DND-41 (cell line): ENCODE measurements at regions not wholly inside any gene's neighbourhood (a gene's known extent, or its start where the extent isn't known, plus 50 kb on each side); places are given as distances from the start of the nearest gene placed in this dataset.

ENCODE experiments used
- ATAC-seq: fragments of 200-7000 bp; cut with Tn5 transposase; 3 replicates; pipeline ENCODE4 v1.9.1; 2021; ENCODE audit warnings: low read depth; ENCODE audit not compliant: insufficient read depth
- DNase-seq: peaks from one replicate; pipeline ENCODE4 v3.0.0-alpha.2; 2020
- H2AFZ ChIP-seq: 2 replicates; pipeline ENCODE4 v1.6.0; 2012; ENCODE audit warnings: low read depth, low read length
- H3K27ac ChIP-seq: 2 replicates; pipeline ENCODE4 v1.5.1; 2012; ENCODE audit warnings: low read length, inconsistent platforms
- H3K27me3 ChIP-seq: fragments of 200-600 bp; sonication (generic); 2 replicates; pipeline ENCODE4 v1.6.0; 2012; ENCODE audit warnings: low read length, mild to moderate bottlenecking, inconsistent platforms; ENCODE audit not compliant: insufficient read depth, poor library complexity
- H3K36me3 ChIP-seq: 2 replicates; pipeline ENCODE4 v1.5.1; 2012; ENCODE audit warnings: low read length, inconsistent platforms; ENCODE audit not compliant: insufficient read depth
- H3K4me1 ChIP-seq: 2 replicates; pipeline ENCODE4 v1.5.1; 2012; ENCODE audit warnings: mild to moderate bottlenecking, low read length; ENCODE audit not compliant: insufficient read depth
- H3K4me2 ChIP-seq: 2 replicates; pipeline ENCODE4 v1.6.0; 2012; ENCODE audit warnings: mild to moderate bottlenecking, moderate library complexity, low read length, inconsistent platforms; ENCODE audit not compliant: insufficient read depth
- H3K4me3 ChIP-seq, 2 experiments: fragments of 200-600 bp in 1 of 2; shearing (Covaris generic) in 1 of 2; 2 replicates each; pipeline ENCODE4 v1.5.1; 2012 to 2016; ENCODE audit warnings: inconsistent platforms in 2 of 2, low read length in 2 of 2, mild to moderate bottlenecking in 2 of 2, low read depth in 1 of 2, moderate library complexity in 1 of 2
- H3K79me2 ChIP-seq: 2 replicates; pipeline ENCODE4 v1.6.0; 2012; ENCODE audit warnings: low read length, inconsistent platforms; ENCODE audit not compliant: insufficient read depth
- H3K9ac ChIP-seq: 2 replicates; pipeline ENCODE4 v1.6.0; 2012; ENCODE audit warnings: low read depth, mild to moderate bottlenecking, inconsistent platforms, low read length, moderate library complexity
- H3K9me3 ChIP-seq: 2 replicates; pipeline ENCODE4 v1.5.1; 2012; ENCODE audit warnings: low read length, moderate library complexity, mild to moderate bottlenecking, inconsistent platforms; ENCODE audit not compliant: insufficient read depth, severe bottlenecking
- H4K20me1 ChIP-seq: 2 replicates; pipeline ENCODE4 v1.6.0; 2012; ENCODE audit warnings: low read length; ENCODE audit not compliant: insufficient read depth
- CTCF ChIP-seq: IDR thresholded peaks from 2 replicates; pipeline ENCODE4 v1.5.1; 2012; ENCODE audit warnings: borderline replicate concordance, low read length, moderate library complexity, mild to moderate bottlenecking; ENCODE audit not compliant: poor library complexity, severe bottlenecking; ENCODE audit errors: extremely low read depth
- EZH2 ChIP-seq: IDR thresholded peaks from 3 replicates; pipeline ENCODE4 v1.6.1; 2012; ENCODE audit warnings: borderline replicate concordance, low read depth, mild to moderate bottlenecking, moderate library complexity, low read length, inconsistent platforms; ENCODE audit not compliant: severe bottlenecking

GRCh38 chr4:108397850-108398249 lies 222.5 kb upstream of the RPL34 start:
- Histone ChIP-seq H3K4me1 (peaks cover 27% of the 10 kb centered on the region), H3K4me3 (no peak overlapping the region), H3K27me3 (no peaks in the 10 kb centered on the region), H2AFZ (no peak overlapping the region), H3K9ac (no peak overlapping the region), H3K79me2 (no peaks in the 10 kb centered on the region), H4K20me1 (no peaks in the 10 kb centered on the region), H3K36me3 (no peaks in the 10 kb centered on the region), H3K9me3 (no peaks in the 10 kb centered on the region), H3K27ac (0 out of 2 replicates have a peak overlapping the region, but pooled peaks have one; percentile 4), H3K4me2 (no peak overlapping the region)
- ATAC-seq (peak; percentile 16; the same call in 2 of the 3 replicates), DNase-seq (no peak)
- no peak for TF ChIP-seq EZH2
- TF ChIP-seq CTCF = no peak

GRCh38 chr4:108396900-108397497 lies 223.4 kb upstream of the RPL34 start:
- no peak overlapping the region for H3K4me3 ChIP-seq
- ATAC-seq = peak; percentile 74

GRCh38 chr4:108395786-108396185 lies 224.6 kb upstream of the RPL34 start:
- Histone ChIP-seq H3K36me3 (no peaks in the 10 kb centered on the region), H3K79me2 (no peaks in the 10 kb centered on the region), H3K27ac (no peak overlapping the region), H3K9me3 (no peaks in the 10 kb centered on the region), H3K4me3 (no peak overlapping the region), H3K9ac (no peak overlapping the region), H3K4me1 (peaks cover 27% of the 10 kb centered on the region), H3K4me2 (no peak overlapping the region), H3K27me3 (no peaks in the 10 kb centered on the region), H4K20me1 (no peaks in the 10 kb centered on the region), H2AFZ (no peak overlapping the region)
- no peak for TF ChIP-seq EZH2
- no peak for TF ChIP-seq CTCF
- DNase-seq = no peak
- ATAC-seq = no peak

More at GRCh38 chr4:108396900-108397497, 223.4 kb upstream of the RPL34 start:
- no peaks in the 10 kb centered on the region for H3K36me3 ChIP-seq
- H3K9me3 ChIP-seq = no peaks in the 10 kb centered on the region
- peak overlapping the region; percentile 52 for H3K27ac ChIP-seq
- peak overlapping the region; percentile 48 for H2AFZ ChIP-seq
- TF ChIP-seq CTCF (no peak), EZH2 (no peak)
- H3K9ac ChIP-seq = 0 out of 2 replicates have a peak overlapping the region, but pooled peaks have one; percentile 0
- H3K4me1 ChIP-seq = peaks cover 27% of the 10 kb centered on the region
- H4K20me1 ChIP-seq = no peaks in the 10 kb centered on the region
- peak; percentile 59 for DNase-seq
- no peaks in the 10 kb centered on the region for H3K79me2 ChIP-seq
- H3K27me3 ChIP-seq = no peaks in the 10 kb centered on the region
- H3K4me2 ChIP-seq = no peak overlapping the region
